ENCODE measurements at regions not wholly inside any gene's neighbourhood (a gene's known extent, or its start where the extent isn't known, plus 50 kb on each side); places are given as distances from the start of the nearest gene placed in this dataset.

- H3K4me1 ChIP-seq: no peaks in the 10 kb centered on the region
- peaks cover 0 to 17% (median 0%) of the 10 kb centered on the region in 3 donors for H3K9me3 ChIP-seq
- H3K4me3 ChIP-seq: no peak overlapping the region
- TF ChIP-seq POLR2AphosphoS5 (IDR thresholded peaks at IDR 0.05): no peak
- TF ChIP-seq EP300 (IDR thresholded peaks at IDR 0.05): no peak
- TF ChIP-seq POLR2A (IDR thresholded peaks at IDR 0.05): no peak
- TF ChIP-seq CTCF (IDR thresholded peaks at IDR 0.05): no peak
- 74 to 78% methylated on average over 6 to 9 of the region's 9 CpGs for WGBS, 2 donors (ENCODE audit: low coverage in 1 of 2)
- no peak for ATAC-seq
- no peaks in the 10 kb centered on the region for H3K27me3 ChIP-seq
- no peak overlapping the region for H3K27ac ChIP-seq
- no peaks in the 10 kb centered on the region for H3K36me3 ChIP-seq
Observed at GRCh38 chr7:67435894-67436535, 439.4 kb downstream of the TYW1 start.

GRCh38 chr7:67438198-67438882 is 441.7 kb downstream of the TYW1 start:
- Histone ChIP-seq H3K36me3 (no peaks in the 10 kb centered on the region), H3K9me3 (peaks cover 0 to 13% (median 0%) of the 10 kb centered on the region in 3 donors), H3K4me3 (no peak overlapping the region), H3K4me1 (no peaks in the 10 kb centered on the region), H3K27me3 (no peaks in the 10 kb centered on the region), H3K27ac (no peak overlapping the region)
- no peak for ATAC-seq
- 51% methylated on average over 4 of the region's 7 CpGs; no CpG with 5 or more reads in 1 of the 2 donors for WGBS, 2 donors (ENCODE audit: low coverage in 1 of 2)
- TF ChIP-seq CTCF (IDR thresholded peaks at IDR 0.05): no peak
- TF ChIP-seq POLR2A (IDR thresholded peaks at IDR 0.05): no peak
- TF ChIP-seq POLR2AphosphoS5 (IDR thresholded peaks at IDR 0.05): no peak
- no peak for TF ChIP-seq EP300 (IDR thresholded peaks at IDR 0.05)

GRCh38 chr7:67438913-67439505 is 442.4 kb downstream of the TYW1 start:
- TF ChIP-seq POLR2AphosphoS5 (IDR thresholded peaks at IDR 0.05) (no peak), POLR2A (IDR thresholded peaks at IDR 0.05) (no peak), EP300 (IDR thresholded peaks at IDR 0.05) (no peak), CTCF (IDR thresholded peaks at IDR 0.05) (no peak)

GRCh38 chr7:67440321-67440720 is 443.7 kb downstream of the TYW1 start:
- Histone ChIP-seq H3K4me3 (no peak overlapping the region), H3K36me3 (no peaks in the 10 kb centered on the region), H3K27me3 (no peaks in the 10 kb centered on the region), H3K9me3 (peaks cover 0 to 13% (median 0%) of the 10 kb centered on the region in 3 donors), H3K27ac (no peak overlapping the region), H3K4me1 (no peaks in the 10 kb centered on the region)
- ATAC-seq: no peak
- 0 to 92% methylated on average over 2 of the region's 2 CpGs for WGBS, 2 donors (ENCODE audit: low coverage in 1 of 2)
- TF ChIP-seq POLR2AphosphoS5 (IDR thresholded peaks at IDR 0.05) (no peak), POLR2A (IDR thresholded peaks at IDR 0.05) (no peak), CTCF (IDR thresholded peaks at IDR 0.05) (no peak), EP300 (IDR thresholded peaks at IDR 0.05) (no peak)

More at GRCh38 chr7:67438913-67439505, 442.4 kb downstream of the TYW1 start:
- no peaks in the 10 kb centered on the region for H3K36me3 ChIP-seq
- H3K4me3 ChIP-seq: no peak overlapping the region
- no peaks in the 10 kb centered on the region for H3K27me3 ChIP-seq
- no peaks in the 10 kb centered on the region for H3K4me1 ChIP-seq
- peaks cover 0 to 8% (median 0%) of the 10 kb centered on the region in 3 donors for H3K9me3 ChIP-seq
- no peak for ATAC-seq
- no peak overlapping the region for H3K27ac ChIP-seq
- WGBS, 2 donors (ENCODE audit: low coverage in 1 of 2): 67 to 70% methylated on average over 5 of the region's 13 CpGs

All from gastroesophageal sphincter (tissue), 4 donors.